HUDEP-2 (cell line): ENCODE measurements at regions not wholly inside any gene's neighbourhood (a gene's known extent, or its start where the extent isn't known, plus 50 kb on each side); places are given as distances from the start of the nearest gene placed in this dataset.
"Not testable (repeated sequence)": the region's sequence is repeated elsewhere in the genome, so short reads cannot be mapped to it uniquely, and the experiment has no call there.

Experiments
- DNase-seq, 76 experiments: peaks; one replicate each; lab custom pipeline; 2025; ENCODE audit not compliant: unreplicated experiment in 76 of 76; lab: John Stamatoyannopoulos, UW

GRCh38 chr1:191305370-191305769, 827.7 kb upstream of the BRINP3 start:
- no peak for DNase-seq

- DNase-seq, result no peak
These were observed 829.3 kb upstream of the BRINP3 start for GRCh38 chr1:191306916-191307315.

GRCh38 chr1:191320062-191320461, 838.2 kb upstream of the RGS18 start:
- DNase-seq, result peak in 6 of 76 experiments; percentile 1 to 19 (median 5)

- DNase-seq, result no peak
These were observed 830.4 kb upstream of the RGS18 start for GRCh38 chr1:191327868-191328267.

GRCh38 chr1:191343816-191344215, 814.4 kb upstream of the RGS18 start:
- no peak for DNase-seq

GRCh38 chr1:191346381-191346780, 811.9 kb upstream of the RGS18 start:
- DNase-seq, result no peak

GRCh38 chr1:191348328-191348727, 809.9 kb upstream of the RGS18 start:
- DNase-seq, result no peak

GRCh38 chr1:191350938-191351337, 807.3 kb upstream of the RGS18 start:
- DNase-seq, result no peak

GRCh38 chr1:191358724-191359123, 799.5 kb upstream of the RGS18 start:
- no peak for DNase-seq

GRCh38 chr1:191366686-191367085, 791.6 kb upstream of the RGS18 start:
- no peak for DNase-seq

GRCh38 chr1:191368891-191369654, 789.2 kb upstream of the RGS18 start:
- DNase-seq, result peak in 1 of 76 experiments; percentile 4

- no peak for DNase-seq
These were observed 786.6 kb upstream of the RGS18 start for GRCh38 chr1:191371626-191372025.

- DNase-seq, result no peak
These were observed 770.0 kb upstream of the RGS18 start for GRCh38 chr1:191388283-191388682.

GRCh38 chr1:191396622-191397021, 761.6 kb upstream of the RGS18 start:
- DNase-seq, result no peak

- DNase-seq, result no peak
These were observed 759.7 kb upstream of the RGS18 start for GRCh38 chr1:191398551-191398950.

- DNase-seq, result no peak
These were observed 752.8 kb upstream of the RGS18 start for GRCh38 chr1:191405417-191405816.

GRCh38 chr1:191414981-191415640, 743.2 kb upstream of the RGS18 start:
- DNase-seq, result no peak

- no peak for DNase-seq
These were observed 738.4 kb upstream of the RGS18 start for GRCh38 chr1:191419842-191420241.

- no peak for DNase-seq
These were observed 730.7 kb upstream of the RGS18 start for GRCh38 chr1:191427593-191427992.

GRCh38 chr1:191432817-191433216, 725.4 kb upstream of the RGS18 start:
- DNase-seq, result no peak

- DNase-seq, result no peak
These were observed 719.3 kb upstream of the RGS18 start for GRCh38 chr1:191438979-191439378.

GRCh38 chr1:191448279-191448678, 710.0 kb upstream of the RGS18 start:
- not testable (repeated sequence) for DNase-seq
